KMS-11 (cell line): ENCODE measurements at regions not wholly inside any gene's neighbourhood (a gene's known extent, or its start where the extent isn't known, plus 50 kb on each side); places are given as distances from the start of the nearest gene placed in this dataset.

Source experiments
- H2AFZ ChIP-seq: fragments of 200-600 bp; sonication (generic); 2 replicates; pipeline ENCODE4 v1.6.1; 2016; ENCODE audit warnings: antibody characterized with exemption, mixed run types, low read depth
- H3K27ac ChIP-seq: fragments of 200-600 bp; sonication (generic); 2 replicates; pipeline ENCODE4 v1.6.1; 2016; ENCODE audit warnings: mild to moderate bottlenecking, mixed run types
- H3K27me3 ChIP-seq: fragments of 200-600 bp; sonication (generic); 2 replicates; pipeline ENCODE4 v1.6.1; 2017; ENCODE audit warnings: mild to moderate bottlenecking, low read depth, mixed run types, moderate library complexity; ENCODE audit not compliant: insufficient read depth
- H3K36me3 ChIP-seq: fragments of 200-600 bp; sonication (generic); 2 replicates; pipeline ENCODE4 v1.6.1; 2017; ENCODE audit warnings: mild to moderate bottlenecking, mixed run types; ENCODE audit not compliant: insufficient read depth
- H3K4me1 ChIP-seq: fragments of 200-600 bp; sonication (generic); 2 replicates; pipeline ENCODE4 v1.6.1; 2016; ENCODE audit warnings: mild to moderate bottlenecking, low read depth, mixed run types; ENCODE audit not compliant: poor library complexity, severe bottlenecking
- H3K4me2 ChIP-seq: fragments of 200-600 bp; sonication (generic); 2 replicates; pipeline ENCODE4 v1.7.0; 2016; ENCODE audit warnings: mild to moderate bottlenecking, mixed run types
- H3K4me3 ChIP-seq: fragments of 200-600 bp; sonication (generic); IDR thresholded peaks from 2 replicates; pipeline ENCODE4 v1.6.1; 2017; ENCODE audit warnings: low read depth, low read length, mixed read lengths; ENCODE audit not compliant: insufficient read depth
- H3K79me2 ChIP-seq: fragments of 200-600 bp; sonication (generic); 2 replicates; pipeline ENCODE4 v1.6.1; 2016; ENCODE audit warnings: low read depth, mixed run types; ENCODE audit not compliant: insufficient read depth
- H3K9ac ChIP-seq: fragments of 200-600 bp; sonication (generic); 2 replicates; pipeline ENCODE4 v1.6.1; 2016; ENCODE audit warnings: mild to moderate bottlenecking, mixed run types
- H4K20me1 ChIP-seq: fragments of 200-600 bp; sonication (generic); 2 replicates; pipeline ENCODE4 v1.6.1; 2016; ENCODE audit warnings: mild to moderate bottlenecking, mixed run types; ENCODE audit not compliant: insufficient read depth
- TF ChIP-seq, protein P1 (sequence below): fragments of 200-600 bp; sonication (generic); conservative IDR thresholded peaks from 2 replicates; pipeline ENCODE4 v1.6.1; 2017; ENCODE audit warnings: low read depth, mild to moderate bottlenecking, antibody characterized with exemption, low read length, moderate library complexity, mixed read lengths

DNA sequence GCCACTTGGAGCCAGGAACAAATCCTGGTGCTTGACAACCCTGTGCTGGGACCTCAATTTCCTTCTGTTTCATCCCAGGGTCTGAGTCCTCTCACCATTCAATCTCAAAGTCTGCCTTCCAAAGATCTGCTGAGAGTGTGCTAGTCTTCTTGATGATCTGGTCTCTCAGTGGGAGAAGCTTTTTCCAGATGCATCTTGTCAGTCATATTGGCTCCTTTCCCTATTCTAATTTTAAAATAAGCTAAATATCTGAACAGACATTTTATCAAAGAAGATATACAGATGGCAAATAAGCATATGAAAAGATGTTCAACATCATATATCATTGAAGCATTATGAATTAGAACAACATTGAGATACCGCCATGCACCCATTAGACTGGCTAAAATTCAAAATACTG lies 469.3 kb downstream of the NEBL start:
- no peak overlapping the region for H3K27ac ChIP-seq
- H3K36me3 ChIP-seq = no peaks in the 10 kb centered on the region
- no peak overlapping the region for H2AFZ ChIP-seq
- no peaks in the 10 kb centered on the region for H3K4me1 ChIP-seq
- H3K27me3 ChIP-seq = no peaks in the 10 kb centered on the region
- H3K4me3 ChIP-seq = no peak overlapping the region
- no peaks in the 10 kb centered on the region for H4K20me1 ChIP-seq
- H3K9ac ChIP-seq = no peak overlapping the region
- no peaks in the 10 kb centered on the region for H3K79me2 ChIP-seq
- TF ChIP-seq, protein P1, sequence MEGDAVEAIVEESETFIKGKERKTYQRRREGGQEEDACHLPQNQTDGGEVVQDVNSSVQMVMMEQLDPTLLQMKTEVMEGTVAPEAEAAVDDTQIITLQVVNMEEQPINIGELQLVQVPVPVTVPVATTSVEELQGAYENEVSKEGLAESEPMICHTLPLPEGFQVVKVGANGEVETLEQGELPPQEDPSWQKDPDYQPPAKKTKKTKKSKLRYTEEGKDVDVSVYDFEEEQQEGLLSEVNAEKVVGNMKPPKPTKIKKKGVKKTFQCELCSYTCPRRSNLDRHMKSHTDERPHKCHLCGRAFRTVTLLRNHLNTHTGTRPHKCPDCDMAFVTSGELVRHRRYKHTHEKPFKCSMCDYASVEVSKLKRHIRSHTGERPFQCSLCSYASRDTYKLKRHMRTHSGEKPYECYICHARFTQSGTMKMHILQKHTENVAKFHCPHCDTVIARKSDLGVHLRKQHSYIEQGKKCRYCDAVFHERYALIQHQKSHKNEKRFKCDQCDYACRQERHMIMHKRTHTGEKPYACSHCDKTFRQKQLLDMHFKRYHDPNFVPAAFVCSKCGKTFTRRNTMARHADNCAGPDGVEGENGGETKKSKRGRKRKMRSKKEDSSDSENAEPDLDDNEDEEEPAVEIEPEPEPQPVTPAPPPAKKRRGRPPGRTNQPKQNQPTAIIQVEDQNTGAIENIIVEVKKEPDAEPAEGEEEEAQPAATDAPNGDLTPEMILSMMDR = no peak
- no peak overlapping the region for H3K4me2 ChIP-seq

DNA sequence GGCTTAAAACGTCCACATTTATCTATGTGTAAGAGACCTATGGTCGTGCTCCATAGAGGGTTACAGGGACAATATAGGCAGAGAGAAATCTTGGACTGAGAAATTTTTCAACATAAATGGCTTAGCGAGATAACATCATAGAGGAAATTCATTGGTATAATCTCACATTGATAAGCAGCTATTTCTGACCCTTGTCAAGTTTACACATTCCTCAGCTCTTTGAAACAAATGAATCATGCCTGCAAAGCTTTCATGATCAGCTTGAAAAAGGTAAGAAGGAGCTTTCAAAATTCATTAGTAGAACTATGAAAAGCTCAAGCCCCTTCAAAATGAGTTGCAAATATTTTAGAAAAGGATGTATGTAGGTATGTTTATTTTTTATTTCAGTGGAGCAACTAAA lies 478.8 kb downstream of the NEBL start:
- no peak overlapping the region for H3K4me2 ChIP-seq
- H3K79me2 ChIP-seq = no peaks in the 10 kb centered on the region
- H3K9ac ChIP-seq = no peak overlapping the region
- TF ChIP-seq, protein P1 = no peak
- no peak overlapping the region for H3K27ac ChIP-seq
- H4K20me1 ChIP-seq = no peaks in the 10 kb centered on the region
- H2AFZ ChIP-seq = no peak overlapping the region
- H3K4me1 ChIP-seq = no peaks in the 10 kb centered on the region
- H3K27me3 ChIP-seq = no peaks in the 10 kb centered on the region
- H3K4me3 ChIP-seq = no peak overlapping the region
- H3K36me3 ChIP-seq = no peaks in the 10 kb centered on the region

DNA sequence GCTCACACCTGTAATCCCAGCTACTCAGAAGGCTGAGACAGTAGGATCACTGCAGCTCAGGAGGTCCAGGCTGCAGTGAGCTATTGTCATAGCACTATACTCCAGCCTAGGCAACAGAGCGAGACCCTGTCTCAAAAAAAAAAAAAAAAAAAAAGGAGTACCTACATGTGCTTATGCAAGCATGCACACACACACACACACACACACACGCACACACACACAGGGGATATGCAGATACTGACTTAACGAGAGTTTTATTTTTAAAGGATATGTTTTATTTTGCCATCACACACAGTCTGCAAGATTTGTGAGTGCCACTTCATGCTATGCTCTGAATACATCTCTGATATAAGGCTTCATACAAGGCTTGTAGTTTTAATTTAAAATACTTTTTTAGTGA lies 479.3 kb downstream of the NEBL start:
- H3K27ac ChIP-seq = no peak overlapping the region
- TF ChIP-seq, protein P1 = no peak
- H3K79me2 ChIP-seq = no peaks in the 10 kb centered on the region
- H3K4me1 ChIP-seq = no peaks in the 10 kb centered on the region
- no peaks in the 10 kb centered on the region for H4K20me1 ChIP-seq
- no peaks in the 10 kb centered on the region for H3K27me3 ChIP-seq
- no peaks in the 10 kb centered on the region for H3K36me3 ChIP-seq
- no peak overlapping the region for H3K4me2 ChIP-seq
- H3K9ac ChIP-seq = no peak overlapping the region
- no peak overlapping the region for H2AFZ ChIP-seq
- no peak overlapping the region for H3K4me3 ChIP-seq

DNA sequence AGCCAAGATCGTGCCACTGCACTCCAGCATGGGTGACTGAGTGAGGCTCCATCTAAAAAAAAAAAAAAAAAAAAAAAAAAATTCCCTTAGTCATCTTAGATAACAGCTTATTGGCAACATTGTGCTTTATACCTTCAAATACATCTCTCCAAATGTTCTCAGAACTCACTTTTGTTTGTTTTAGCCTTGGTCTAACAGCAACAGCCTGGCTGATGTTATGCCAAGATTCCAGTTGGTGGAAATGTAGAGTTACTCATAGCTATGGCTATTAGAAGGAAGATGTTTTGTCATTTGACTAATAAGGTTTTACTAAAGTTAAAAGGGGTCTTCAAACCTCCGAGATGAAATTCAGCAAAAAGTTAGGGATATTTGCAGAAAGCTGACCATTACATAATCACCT lies 481.4 kb downstream of the NEBL start:
- H2AFZ ChIP-seq = no peak overlapping the region
- H3K4me3 ChIP-seq = no peak overlapping the region
- H3K27me3 ChIP-seq = no peaks in the 10 kb centered on the region
- no peak overlapping the region for H3K27ac ChIP-seq
- H3K4me2 ChIP-seq = no peak overlapping the region
- no peaks in the 10 kb centered on the region for H3K36me3 ChIP-seq
- H3K9ac ChIP-seq = no peak overlapping the region
- H3K4me1 ChIP-seq = no peaks in the 10 kb centered on the region
- TF ChIP-seq, protein P1 = no peak
- H3K79me2 ChIP-seq = no peaks in the 10 kb centered on the region
- H4K20me1 ChIP-seq = no peaks in the 10 kb centered on the region

DNA sequence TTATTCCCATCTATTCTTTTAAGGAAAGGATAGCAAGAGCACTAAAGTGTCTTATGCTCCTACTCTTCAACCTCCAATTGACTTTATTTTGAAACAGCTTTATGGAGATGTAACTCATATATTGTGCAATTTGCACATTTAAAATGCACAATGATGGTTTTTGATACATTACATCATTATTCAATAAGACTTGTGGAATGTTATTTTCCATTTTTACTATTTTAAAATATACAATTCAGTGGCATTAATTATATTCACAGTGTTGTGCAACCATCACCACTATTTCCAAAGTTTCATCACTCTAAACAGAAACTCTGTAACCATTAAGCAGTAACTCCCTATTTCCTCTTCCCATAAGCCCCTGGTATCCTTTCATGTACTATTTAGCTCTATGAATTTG lies 489.8 kb downstream of the NEBL start:
- H3K4me1 ChIP-seq = no peaks in the 10 kb centered on the region
- no peak overlapping the region for H3K4me3 ChIP-seq
- no peaks in the 10 kb centered on the region for H4K20me1 ChIP-seq
- H3K79me2 ChIP-seq = no peaks in the 10 kb centered on the region
- no peak overlapping the region for H2AFZ ChIP-seq
- H3K9ac ChIP-seq = no peak overlapping the region
- no peaks in the 10 kb centered on the region for H3K36me3 ChIP-seq
- no peak overlapping the region for H3K27ac ChIP-seq
- H3K4me2 ChIP-seq = no peak overlapping the region
- TF ChIP-seq, protein P1 = no peak
- H3K27me3 ChIP-seq = no peaks in the 10 kb centered on the region
